GM18519 (cell line): ENCODE measurements at regions not wholly inside any gene's neighbourhood (a gene's known extent, or its start where the extent isn't known, plus 50 kb on each side); places are given as distances from the start of the nearest gene placed in this dataset.
"Not testable (repeated sequence)": the region's sequence is repeated elsewhere in the genome, so short reads cannot be mapped to it uniquely, and the experiment has no call there.

Source experiments
- ATAC-seq: cut with Tn5 transposase; IDR thresholded peaks from one replicate; pipeline ENCODE4 v1.9.1; 2021; ENCODE audit warnings: mild to moderate bottlenecking, moderate library complexity; ENCODE audit not compliant: unreplicated experiment, low FRiP score

DNA sequence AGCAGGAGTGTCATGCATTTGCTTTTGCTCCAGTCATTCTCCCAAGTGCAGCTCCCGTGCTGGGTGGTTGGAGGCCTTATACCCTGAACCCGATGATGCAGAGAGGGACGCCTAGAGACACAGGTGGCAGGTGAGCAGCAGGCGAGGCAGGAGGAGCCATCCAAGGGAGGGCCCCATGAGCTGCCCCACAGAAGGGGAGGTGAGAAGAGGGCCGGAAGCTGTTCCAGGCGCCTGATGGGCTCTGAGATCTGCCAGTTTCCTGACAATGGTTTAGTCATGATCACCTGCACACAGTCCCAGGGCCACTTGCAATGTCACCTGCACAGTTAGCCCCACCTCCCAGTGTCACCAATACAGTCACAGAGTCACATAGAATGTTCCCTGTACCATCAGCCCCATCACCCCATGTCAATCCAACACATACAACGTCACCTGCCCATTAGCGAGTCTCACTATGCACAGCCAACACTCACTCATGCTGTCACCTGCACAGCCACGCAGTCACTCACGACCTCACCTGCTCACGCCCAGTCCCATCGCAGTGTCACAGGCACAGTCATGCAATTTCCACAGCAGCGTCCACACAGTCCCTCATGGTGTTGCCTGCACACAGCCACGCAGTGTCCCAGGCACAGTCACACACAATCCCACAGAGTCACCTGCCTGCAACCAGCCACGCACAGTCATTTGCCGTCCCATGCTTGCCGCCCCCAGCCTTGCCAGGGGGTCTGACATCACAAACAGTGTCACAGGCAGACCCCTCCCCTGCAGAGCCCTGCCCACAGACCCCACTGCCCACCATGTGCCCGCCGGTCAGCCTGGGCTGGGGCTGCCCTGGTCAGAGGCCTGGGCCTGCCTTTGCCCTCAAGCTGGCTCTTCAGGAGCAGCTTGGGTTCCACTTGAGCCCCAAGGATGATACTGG lies 113.4 kb downstream of the LHX2 start:
- ATAC-seq = no peak

DNA sequence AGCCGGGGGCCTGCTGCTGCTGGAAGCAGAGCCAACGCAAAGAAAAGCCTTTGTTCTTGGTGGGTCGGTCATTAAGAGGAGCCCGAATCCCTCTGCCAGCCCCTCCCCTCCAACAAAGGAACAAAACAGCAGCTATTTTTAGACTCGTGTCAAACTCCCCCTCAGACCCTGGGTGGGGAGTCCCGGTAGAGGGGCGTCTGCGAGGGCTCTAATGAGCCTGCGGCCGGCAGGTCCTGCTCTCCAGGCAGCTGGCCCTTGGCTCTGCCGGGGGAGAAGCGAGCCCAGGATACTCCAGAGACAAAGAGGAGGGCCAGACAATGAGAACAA lies 114.0 kb downstream of the LHX2 start:
- no peak for ATAC-seq

DNA sequence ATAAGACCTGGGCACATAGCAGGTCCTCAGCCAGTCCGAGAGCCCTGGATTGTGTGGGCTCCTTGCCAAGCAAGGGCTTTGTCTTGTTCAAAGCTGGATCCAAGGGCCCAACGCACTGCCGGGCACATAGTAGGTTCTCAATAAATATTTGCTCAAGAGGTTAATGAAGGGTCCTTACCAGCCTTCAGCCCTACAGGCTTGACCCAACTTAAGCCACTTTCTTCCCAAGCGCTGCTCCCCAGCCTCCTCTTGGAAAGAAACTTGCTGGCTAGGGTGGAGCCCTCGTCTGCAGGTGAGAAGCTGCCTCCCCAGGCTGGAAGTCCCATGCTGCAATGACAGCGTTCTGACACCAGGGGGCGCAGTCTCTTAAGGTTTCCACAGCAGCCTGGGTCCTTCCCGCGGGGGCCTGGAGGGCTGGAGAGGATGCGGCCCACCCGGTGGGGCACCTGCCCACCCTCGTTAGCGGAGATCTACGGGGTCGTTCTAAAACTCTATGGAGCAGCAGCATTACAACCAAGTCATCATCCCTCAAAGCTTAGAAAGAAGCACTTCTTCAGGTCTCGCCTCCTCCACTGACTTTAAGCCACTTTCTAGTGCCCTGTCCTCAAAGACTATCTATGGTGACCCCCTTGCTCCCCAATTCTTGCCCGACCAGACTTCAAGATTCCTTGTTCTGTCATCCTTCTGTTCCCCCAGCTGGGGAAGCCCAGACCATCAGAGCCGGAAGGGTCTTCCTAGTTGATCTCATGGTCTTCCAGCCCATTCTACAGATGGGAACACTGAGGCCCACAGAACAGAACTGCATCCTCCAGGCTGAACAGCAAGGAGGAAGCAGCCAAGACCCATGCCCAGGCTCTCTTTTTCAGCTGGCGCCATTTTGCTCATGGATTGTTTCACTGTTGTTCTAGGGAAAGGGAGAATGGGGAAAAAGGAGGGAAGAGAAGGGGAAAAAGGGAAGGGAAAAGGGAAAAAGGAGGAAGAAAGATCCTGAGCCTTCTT lies 115.4 kb downstream of the LHX2 start:
- ATAC-seq = no peak

DNA sequence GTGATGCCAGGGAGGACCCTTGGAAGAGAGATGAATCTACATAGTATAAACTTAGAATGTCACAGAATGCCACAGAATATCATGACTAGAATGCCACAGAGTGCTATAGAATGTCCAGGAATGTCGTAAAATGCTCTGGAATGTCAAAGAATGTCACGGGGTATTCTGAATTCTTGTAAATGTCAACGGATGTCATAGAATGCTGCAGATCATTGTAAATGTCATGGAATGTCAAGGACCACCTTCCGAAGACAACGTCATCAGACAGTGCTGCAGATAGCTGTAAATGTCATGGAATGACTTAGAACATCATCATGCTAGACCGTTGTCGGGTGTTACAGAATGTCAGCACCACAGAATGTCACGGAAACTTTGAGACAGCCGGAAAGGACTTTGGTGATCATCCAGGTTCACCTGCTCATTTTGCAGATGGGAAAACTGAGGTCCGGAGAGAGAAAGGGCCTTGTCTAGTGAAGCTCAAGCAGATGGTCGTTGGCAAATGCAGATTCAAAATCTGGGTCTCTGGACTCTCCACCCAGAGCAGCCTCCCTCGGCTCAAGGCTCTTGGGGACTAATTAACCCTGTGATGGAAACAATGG lies 117.1 kb downstream of the LHX2 start:
- no peak for ATAC-seq

DNA sequence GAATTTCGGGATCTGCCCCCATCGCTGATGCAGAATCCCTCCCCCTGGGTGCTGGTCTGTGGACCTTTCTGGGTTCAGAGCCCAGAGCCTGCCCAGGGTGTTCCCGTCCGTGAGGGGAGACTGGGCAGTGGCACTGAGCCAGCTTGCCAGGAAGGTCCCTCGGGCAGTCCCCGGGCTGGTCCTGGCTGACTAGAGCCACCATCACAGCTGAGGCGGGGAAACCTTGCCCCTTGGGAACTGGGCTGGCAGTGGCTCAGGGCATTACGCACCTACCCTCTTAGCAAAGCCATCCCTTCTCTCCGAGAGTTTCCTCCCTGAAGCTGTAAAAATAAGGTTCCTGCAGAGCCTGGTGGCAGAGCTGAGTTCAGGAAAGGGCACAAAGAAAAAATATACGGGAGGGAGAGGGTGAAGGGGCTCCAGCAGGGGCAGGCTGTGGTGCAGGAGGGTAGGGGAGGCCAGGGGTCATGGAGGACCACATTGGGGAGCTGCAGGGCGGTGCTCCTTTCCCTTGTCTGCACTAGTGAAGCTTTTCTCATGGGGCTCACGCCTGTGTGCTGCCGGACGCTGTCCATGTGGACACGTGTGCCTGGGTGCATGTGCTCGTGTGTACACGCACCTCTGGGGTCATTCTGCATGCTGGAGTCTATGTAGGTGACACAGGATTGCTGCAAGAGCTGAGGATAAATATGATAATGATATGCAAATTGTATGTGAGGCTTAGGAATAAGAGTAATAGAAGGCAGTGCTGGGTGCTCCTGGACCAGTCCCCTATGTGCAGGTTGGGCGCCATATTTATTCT lies 118.9 kb downstream of the LHX2 start:
- no peak for ATAC-seq

DNA sequence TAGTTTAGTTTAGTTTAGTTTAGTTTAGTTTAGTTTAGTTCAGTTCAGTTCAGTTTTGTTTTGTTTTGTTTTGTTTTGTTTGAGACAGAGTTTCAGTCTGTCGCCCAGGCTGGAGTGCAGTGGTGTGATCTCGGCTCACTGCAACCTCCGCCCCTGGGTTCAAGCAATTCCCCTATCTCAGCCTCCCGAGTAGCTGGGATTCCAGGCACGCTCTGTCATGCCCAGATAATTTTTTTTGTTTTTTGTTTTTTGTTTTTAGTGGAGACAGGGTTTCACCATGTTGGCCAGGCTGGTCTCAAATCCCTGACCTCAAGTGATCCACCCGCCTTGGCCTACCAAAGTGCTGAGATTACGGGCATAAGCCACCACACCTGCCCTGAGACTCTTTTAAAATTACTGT lies 120.0 kb downstream of the LHX2 start:
- ATAC-seq = not testable (repeated sequence)

DNA sequence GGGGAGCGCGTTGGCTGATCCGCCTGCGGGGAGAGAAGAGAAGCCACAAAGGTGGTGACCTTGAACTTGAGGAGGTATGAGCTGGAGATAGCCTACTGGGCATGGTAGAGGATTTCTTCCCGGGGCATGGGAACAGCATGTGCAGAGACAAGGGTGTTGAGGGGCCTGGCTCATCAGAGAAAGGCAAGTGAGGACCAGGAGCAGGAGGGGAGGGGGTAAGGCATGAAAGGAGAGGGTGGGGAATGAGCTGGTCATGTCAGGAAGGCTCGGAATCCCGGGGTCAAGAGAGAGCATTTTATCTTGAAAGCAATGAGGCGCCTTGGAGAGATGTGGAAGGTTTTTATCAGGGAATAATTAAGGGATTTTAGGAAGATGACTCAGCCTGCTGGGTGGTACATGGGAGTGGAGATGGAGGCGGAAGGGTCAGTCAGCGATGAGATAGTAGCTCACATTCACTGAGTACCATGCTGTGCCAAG lies 121.1 kb downstream of the LHX2 start:
- no peak for ATAC-seq

DNA sequence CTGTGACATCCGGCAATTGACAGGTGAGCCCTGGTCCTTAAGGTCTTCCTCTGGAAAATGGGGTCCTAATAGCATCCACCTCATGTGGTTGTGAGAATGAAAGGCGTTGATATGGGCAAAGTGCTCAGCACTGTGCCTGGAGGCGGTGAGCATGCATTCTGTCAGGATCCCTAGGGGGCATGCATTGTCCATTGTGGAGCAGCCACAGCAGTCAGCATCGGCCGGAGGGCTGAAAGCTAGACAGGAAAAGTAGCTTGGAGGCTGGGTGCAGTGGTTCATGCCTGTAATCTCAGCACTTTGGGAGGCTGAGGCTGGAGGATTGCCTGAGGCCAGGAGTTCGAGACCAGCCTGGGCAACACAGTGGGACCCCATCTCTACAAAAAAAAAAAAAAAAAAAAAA lies 122.2 kb downstream of the LHX2 start:
- no peak for ATAC-seq

DNA sequence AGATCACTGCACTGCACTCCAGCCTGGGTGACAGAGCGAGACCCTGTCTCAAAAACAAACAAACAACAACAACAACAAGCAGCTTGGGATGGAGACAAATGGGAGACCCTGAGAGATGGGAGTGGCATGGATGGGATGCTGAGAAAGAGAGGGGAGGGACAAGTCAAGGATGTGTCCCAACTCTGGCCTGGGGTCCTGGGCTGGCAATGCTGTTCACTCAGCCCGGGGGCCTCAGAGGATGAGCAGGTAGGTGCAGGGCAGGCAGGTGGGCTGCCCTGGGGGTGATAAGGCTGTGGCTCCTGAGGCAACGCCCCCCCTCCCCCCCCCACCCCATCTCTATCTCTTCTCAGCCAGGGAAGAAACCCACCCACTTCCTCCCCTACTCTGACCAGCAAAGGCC lies 123.0 kb downstream of the LHX2 start:
- no peak for ATAC-seq

DNA sequence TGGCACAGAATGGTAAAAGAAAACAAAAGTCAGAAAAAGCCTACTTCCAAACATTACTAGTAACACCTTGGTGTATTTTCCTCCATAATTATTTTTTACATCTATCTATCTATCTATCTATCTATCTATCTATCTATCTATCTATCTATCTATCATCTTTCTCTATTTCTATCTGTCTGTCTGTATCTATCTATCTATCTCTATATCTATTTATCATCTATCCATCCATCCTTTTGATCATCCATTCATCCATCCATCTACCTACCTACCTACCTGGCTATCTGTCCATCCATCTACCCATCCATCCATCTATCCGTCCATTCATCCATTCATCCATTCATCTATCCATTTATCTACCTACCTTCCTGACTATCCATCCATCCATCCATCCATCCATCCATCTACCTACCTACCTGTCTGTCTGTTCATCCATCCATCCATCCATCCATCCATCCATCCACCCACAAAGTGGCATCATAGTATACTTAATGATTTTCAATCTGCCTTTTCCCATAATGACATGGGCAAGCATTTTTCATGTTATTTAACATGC lies 121.9 kb upstream of the NEK6 start:
- ATAC-seq = no peak

DNA sequence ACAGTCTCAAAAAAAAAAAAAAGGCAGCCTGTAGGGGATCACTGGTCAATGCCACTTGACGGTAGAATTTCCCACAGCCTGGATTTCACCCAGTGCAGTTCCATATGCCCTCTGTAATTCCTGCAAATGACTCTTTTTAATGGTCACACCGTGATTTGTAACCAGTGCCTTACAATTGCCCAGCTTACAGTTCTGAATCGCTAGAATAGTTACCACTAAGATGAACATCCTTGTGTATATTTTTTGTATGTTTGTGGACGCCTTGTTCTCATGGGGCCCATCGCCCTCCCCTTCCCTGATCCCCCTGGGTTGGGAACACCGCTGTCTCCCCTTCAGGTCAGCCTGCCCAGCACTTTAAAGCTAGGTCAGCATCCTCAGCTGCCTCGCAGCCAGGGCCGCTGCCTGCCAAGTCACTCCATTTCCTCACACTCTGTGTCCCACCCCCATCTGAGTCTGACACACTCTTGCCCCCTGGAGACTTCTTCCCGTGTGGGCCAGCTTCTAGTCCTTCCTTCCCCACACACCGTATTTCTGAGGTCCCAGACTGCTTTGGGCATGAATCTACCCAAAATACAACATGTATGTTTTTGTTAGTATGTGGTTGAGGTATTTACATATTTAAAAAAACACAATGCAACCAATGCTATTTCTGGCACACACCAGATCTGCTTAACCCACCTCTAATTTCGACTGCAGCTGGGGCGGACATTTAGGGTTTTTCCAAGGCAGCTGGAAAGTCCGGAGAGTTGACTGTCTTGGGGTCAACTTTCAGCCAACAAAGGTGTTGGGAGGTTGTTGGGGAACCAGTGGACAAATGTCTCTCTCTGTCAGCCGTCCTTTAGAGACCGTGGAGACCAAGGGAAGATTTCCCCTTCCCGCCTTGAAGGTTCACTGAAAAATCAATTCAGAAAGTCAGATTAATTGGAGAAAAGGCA lies 120.5 kb upstream of the NEK6 start:
- ATAC-seq = peak; percentile 73

DNA sequence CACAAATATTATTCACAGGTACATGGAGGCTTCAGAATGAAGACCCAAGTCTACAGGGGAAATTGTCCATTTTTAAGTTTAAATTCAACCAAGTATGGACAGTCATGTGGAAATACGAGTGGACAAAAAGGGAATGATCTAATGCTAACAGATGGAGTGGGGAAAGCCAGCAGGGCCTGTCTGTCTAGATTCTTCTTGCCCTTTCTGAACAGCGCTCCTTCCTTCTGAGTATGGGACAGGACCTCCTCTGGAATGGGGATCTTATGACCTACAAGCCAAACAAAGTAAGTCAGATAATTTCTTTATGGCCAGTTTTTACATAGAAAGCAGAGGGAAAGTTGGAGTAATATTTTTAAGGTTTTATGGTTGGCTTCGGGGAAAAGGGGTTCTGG lies 119.8 kb upstream of the NEK6 start:
- no peak for ATAC-seq

DNA sequence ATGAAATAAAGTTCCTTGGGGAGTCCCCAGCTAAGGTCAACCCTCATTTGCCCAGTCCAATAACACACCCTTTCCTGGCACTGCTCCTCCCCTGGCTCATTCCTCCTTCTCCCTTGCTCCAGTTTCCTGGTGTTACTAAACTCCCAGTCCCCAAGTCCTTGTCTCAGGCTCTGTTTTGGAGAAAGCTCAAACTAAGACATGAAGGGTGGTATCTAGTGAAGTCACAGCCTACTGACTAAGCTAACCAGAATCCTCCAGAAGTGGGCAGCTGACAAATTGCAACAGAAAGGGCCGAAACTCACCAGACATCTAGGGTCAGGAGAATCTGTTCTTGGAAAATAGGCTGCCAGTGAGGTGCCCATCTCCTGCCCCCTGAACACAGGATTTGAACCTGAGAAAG lies 118.7 kb upstream of the NEK6 start:
- ATAC-seq = no peak

DNA sequence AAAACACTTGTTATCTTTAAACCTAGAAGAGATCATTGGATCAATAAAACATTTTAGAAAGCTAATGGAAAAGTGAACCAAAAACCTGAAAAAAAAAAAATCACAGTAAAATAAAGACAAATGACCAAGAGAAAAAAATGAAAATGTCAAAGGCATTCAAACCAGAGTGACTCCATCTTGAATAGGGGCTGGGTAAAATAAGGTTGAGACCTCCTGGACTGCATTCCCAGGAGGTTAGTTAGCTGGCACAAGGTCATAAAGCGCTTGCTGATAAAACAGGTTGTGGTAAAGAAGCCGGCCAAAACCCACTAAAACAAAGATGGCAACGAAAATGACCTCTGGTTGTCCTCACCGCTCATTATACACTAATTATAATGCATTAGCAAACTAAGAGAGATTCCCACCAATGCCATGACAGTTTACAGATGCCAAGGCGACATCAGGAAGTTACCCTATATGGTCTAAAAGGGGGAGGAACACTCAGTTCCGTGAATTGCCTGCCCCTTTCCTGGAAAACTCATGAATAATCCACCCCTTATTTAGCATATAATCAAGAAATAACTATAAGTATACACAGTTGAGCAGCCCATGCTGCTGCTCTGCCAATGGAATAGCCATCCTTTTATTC lies 116.7 kb upstream of the NEK6 start:
- ATAC-seq = no peak

DNA sequence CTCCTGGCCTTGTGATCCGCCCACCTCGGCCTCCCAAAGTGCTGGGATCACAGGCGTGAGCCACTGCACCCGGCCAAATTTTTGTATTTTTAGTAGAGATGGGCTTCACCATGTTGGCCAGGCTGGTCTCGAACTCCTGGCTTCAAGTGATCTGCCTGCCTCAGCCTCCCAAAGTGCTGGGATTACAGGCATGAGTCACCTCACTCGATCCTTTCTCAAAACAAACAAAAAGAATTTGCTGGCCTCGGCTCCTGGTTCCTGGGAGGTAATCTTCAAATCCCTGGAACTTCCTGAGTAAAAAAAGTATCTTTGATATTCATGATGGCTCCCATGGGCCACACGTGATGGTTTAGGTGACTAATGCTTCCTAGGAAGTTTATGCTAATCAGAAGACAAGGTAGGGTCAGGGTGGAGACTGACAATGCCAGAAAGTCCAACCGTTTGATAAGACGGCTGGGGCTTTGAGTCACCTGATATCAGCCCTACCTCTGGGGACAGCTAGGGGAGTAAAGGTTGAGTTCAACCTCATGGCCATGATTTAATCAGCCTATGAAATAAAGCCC lies 113.1 kb upstream of the NEK6 start:
- not testable (repeated sequence) for ATAC-seq

DNA sequence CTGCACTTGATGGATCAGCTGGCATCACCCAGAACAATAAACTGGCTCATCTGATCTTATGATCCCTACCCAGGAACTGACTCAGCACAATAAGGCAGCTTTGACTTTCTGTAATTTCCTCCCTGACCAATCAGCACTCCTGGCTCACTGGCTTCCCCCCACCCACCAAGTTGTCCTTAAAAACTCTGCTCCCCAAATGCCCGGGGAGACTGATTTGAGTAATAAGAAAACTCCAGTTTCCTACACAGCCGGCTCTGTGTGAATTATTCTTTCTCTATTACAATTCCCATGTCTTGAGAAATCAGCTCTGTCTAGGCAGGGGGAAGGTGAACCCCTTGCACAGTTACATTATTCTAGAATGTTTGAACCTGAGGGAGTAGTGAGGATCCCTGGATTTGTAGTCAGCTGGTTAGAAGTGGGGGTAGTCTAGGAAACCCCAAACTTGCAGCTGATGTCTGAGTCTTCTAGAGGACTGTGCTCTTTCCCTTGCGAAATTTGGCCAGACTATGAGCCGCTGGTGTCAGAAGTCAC lies 111.7 kb upstream of the NEK6 start:
- ATAC-seq = no peak

DNA sequence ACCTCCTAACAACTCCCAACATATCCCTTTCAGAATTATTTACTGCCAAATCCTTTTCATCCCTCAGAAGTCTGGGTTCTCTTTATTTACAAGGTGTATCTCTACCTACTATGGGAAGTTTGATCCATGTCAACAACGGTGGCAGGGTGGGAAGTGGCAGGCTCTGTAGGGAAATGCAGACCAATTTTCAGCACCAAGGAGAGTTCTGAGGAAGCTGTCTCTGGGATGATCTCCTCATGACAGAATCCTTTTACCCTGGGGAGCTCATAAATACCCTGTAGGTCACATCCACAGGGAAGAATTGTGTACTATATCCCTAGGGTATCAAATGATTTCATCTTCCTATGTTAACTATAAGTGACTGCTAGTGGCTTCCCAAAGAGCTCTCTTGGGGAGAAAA lies 107.8 kb upstream of the NEK6 start:
- no peak for ATAC-seq

DNA sequence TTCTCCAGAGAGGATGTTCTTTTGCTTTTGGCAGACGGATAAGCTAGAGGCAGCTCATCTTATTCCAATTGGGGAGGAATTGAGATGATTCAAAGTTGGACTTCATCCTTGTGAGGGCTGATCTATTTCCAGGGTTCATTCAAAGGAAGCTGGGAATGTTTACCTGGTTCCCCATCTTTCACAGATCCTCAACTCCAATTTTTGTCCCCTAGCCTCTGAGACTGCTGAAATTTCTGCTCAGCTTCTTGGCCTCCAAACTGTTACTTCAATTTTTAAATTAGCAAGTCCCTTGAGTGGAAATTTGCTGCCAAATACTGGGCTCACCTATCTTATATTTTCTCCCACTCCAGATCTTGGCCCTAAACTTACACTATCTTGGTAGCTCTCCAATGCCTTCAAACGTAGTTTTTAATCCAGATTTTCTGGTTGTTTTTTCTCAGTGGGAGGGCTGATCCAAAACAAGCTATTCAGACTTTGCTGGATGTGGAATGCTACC lies 93.9 kb upstream of the NEK6 start:
- ATAC-seq = no peak
